Head of caudate nucleus (tissue), 42 donors: ENCODE measurements at regions not wholly inside any gene's neighbourhood (a gene's known extent, or its start where the extent isn't known, plus 50 kb on each side); places are given as distances from the start of the nearest gene placed in this dataset.

Experiments
- DNase-seq, 42 donors: peaks; one replicate each; pipeline versions ENCODE4 v3.0.0 to v3.0.0-alpha.2; 2020 to 2021; ENCODE audit warnings: mixed read lengths in 7 of 42
- intact Hi-C: fragments of 100-400 bp; cut with DNase I; formaldehyde crosslinking; loops from one replicate; pipeline ENCODE4 v1.15.0; 2022

GRCh38 chr13:34881494-34881893 lies 60.6 kb upstream of the NBEA start:
- intact Hi-C loops: no loop called here
- DNase-seq: no peak

GRCh38 chr13:34883396-34883795 lies 58.7 kb upstream of the NBEA start:
- DNase-seq: peak in 3 of 42 donors; percentile 6 to 15 (median 9)
- intact Hi-C loops: no loop called here

GRCh38 chr13:34884366-34884765 lies 57.7 kb upstream of the NBEA start:
- DNase-seq: no peak

GRCh38 chr13:34886121-34886875 lies 55.8 kb upstream of the NBEA start:
- no peak for DNase-seq
- intact Hi-C loops: no loop called here

More at GRCh38 chr13:34884366-34884765, 57.7 kb upstream of the NBEA start:
- intact Hi-C loops: no loop called here

- no peak for DNase-seq
- intact Hi-C loops: no loop called here
These were observed 55.1 kb upstream of the NBEA start for GRCh38 chr13:34886987-34887386.
